GM18507 (cell line): ENCODE measurements at regions not wholly inside any gene's neighbourhood (a gene's known extent, or its start where the extent isn't known, plus 50 kb on each side); places are given as distances from the start of the nearest gene placed in this dataset.
A peak's percentile ranks its signal among the peaks of the same experiment; 100 is the strongest.

Experiments used
- DNase-seq: peaks from one replicate; pipeline ENCODE4 v3.0.0; 2011; ENCODE audit warnings: low read depth; ENCODE audit not compliant: insufficient read length; ENCODE audit errors: extremely low spot score
- FAIRE-seq: peaks from 2 replicates; lab custom pipeline; 2011; peaks lifted over from hg19 to GRCh38; lab: Jason Lieb, UNC

GRCh38 chr7:10268034-10268433 lies 705.6 kb upstream of the PHF14 start:
- DNase-seq = no peak
- no peak for FAIRE-seq

- no peak for DNase-seq
- no peak for FAIRE-seq
Observed at GRCh38 chr7:10282909-10283308, 690.8 kb upstream of the PHF14 start.

- DNase-seq = no peak
- no peak for FAIRE-seq
Observed at GRCh38 chr7:10284001-10284400, 689.7 kb upstream of the PHF14 start.

- no peak for DNase-seq
- FAIRE-seq = no peak
Observed at GRCh38 chr7:10299384-10299783, 674.3 kb upstream of the PHF14 start.

GRCh38 chr7:10300577-10300976 lies 673.1 kb upstream of the PHF14 start:
- DNase-seq (no peak), FAIRE-seq (no peak)

GRCh38 chr7:10308276-10308675 lies 665.4 kb upstream of the PHF14 start:
- no peak for DNase-seq
- FAIRE-seq = no peak

- no peak for DNase-seq
- no peak for FAIRE-seq
Observed at GRCh38 chr7:10312942-10313341, 660.7 kb upstream of the PHF14 start.

GRCh38 chr7:10315881-10316280 lies 657.8 kb upstream of the PHF14 start:
- DNase-seq = no peak
- FAIRE-seq = no peak

- no peak for DNase-seq
- FAIRE-seq = no peak
Observed at GRCh38 chr7:10316488-10316887, 657.2 kb upstream of the PHF14 start.

GRCh38 chr7:10325395-10325794 lies 648.3 kb upstream of the PHF14 start:
- DNase-seq (no peak), FAIRE-seq (no peak)

GRCh38 chr7:10343108-10343507 lies 630.6 kb upstream of the PHF14 start:
- DNase-seq = no peak
- FAIRE-seq = no peak

GRCh38 chr7:10346032-10346431 lies 627.6 kb upstream of the PHF14 start:
- no peak for FAIRE-seq
- no peak for DNase-seq

GRCh38 chr7:10355816-10356215 lies 617.9 kb upstream of the PHF14 start:
- FAIRE-seq (no peak), DNase-seq (no peak)

GRCh38 chr7:10360050-10360449 lies 613.6 kb upstream of the PHF14 start:
- FAIRE-seq (no peak), DNase-seq (no peak)

GRCh38 chr7:10401793-10402192 lies 571.9 kb upstream of the PHF14 start:
- DNase-seq (no peak), FAIRE-seq (no peak)

- FAIRE-seq (peak; percentile 33), DNase-seq (no peak)
Observed at GRCh38 chr7:10412422-10413019, 561.2 kb upstream of the PHF14 start.

- FAIRE-seq = no peak
- DNase-seq = no peak
Observed at GRCh38 chr7:10418985-10419384, 554.7 kb upstream of the PHF14 start.

GRCh38 chr7:10429031-10429430 lies 544.6 kb upstream of the PHF14 start:
- DNase-seq (no peak), FAIRE-seq (no peak)

- no peak for DNase-seq
- no peak for FAIRE-seq
Observed at GRCh38 chr7:10429511-10429910, 544.2 kb upstream of the PHF14 start.

GRCh38 chr7:10436302-10436701 lies 537.4 kb upstream of the PHF14 start:
- no peak for DNase-seq
- no peak for FAIRE-seq

- DNase-seq = no peak
- no peak for FAIRE-seq
Observed at GRCh38 chr7:10439027-10439426, 534.6 kb upstream of the PHF14 start.

GRCh38 chr7:10455936-10456335 lies 517.7 kb upstream of the PHF14 start:
- DNase-seq = no peak
- no peak for FAIRE-seq
